Neural cell (in vitro differentiated cells): ENCODE measurements at regions not wholly inside any gene's neighbourhood (a gene's known extent, or its start where the extent isn't known, plus 50 kb on each side); places are given as distances from the start of the nearest gene placed in this dataset.

Experiments used
- CTCF ChIP-seq: fragments of 450-650 bp; IDR thresholded peaks from 2 replicates; pipeline ENCODE4 v1.5.1; 2014; ENCODE audit warnings: antibody characterized with exemption, mild to moderate bottlenecking, moderate library complexity; ENCODE audit not compliant: poor library complexity, severe bottlenecking
- EP300 ChIP-seq: fragments of 450-650 bp; conservative IDR thresholded peaks from 2 replicates; pipeline ENCODE4 v1.6.1; 2014; ENCODE audit warnings: antibody characterized with exemption, mild to moderate bottlenecking, moderate library complexity; ENCODE audit not compliant: poor library complexity, severe bottlenecking
- RAD21 ChIP-seq: fragments of 450-650 bp; conservative IDR thresholded peaks from 2 replicates; pipeline ENCODE4 v1.6.1; 2014; ENCODE audit warnings: antibody characterized with exemption, mild to moderate bottlenecking, moderate library complexity
- REST ChIP-seq: IDR thresholded peaks from 2 replicates; pipeline ENCODE4 v1.6.1; 2012; ENCODE audit warnings: borderline replicate concordance
- TAF1 ChIP-seq: IDR thresholded peaks from 2 replicates; pipeline ENCODE4 v1.6.1; 2012; ENCODE audit warnings: low read depth

- no peak for TF ChIP-seq CTCF
- no peak for TF ChIP-seq EP300
- TF ChIP-seq TAF1 = no peak
- TF ChIP-seq RAD21 = no peak
- no peak for TF ChIP-seq REST
Observed at GRCh38 chr7:140260352-140261104, 83.7 kb upstream of the KDM7A start.
